ENCODE measurements at regions not wholly inside any gene's neighbourhood (a gene's known extent, or its start where the extent isn't known, plus 50 kb on each side); places are given as distances from the start of the nearest gene placed in this dataset.

DNA sequence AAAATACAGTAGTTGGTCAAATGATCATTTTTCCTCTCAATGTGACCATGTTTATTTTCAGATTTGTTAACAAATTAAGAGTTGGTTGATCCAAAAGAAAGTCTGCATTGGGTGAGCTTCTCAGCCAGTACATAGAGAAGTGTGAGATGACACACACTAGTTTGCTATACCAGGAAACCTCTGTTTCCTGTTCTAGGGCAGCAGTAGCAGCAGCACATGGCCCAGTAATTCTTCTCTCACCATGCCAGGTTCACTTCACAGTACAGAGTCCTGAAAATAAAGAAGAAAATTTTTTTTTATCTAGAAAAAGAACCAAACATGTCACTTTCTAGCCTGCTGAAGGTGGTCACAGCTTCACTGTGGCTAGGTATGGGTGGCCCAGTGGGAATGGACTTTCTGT, 250.2 kb upstream of the OR4E1 start:
- H3K9me3 Mint-ChIP-seq (ENCODE audit: unreplicated experiment): no peaks in the 10 kb centered on the region
- H3K27ac Mint-ChIP-seq (ENCODE audit: unreplicated experiment): peak overlapping the region; percentile 55
- H3K27me3 Mint-ChIP-seq (ENCODE audit: unreplicated experiment): no peaks in the 10 kb centered on the region
- H3K4me3 Mint-ChIP-seq (ENCODE audit: unreplicated experiment): no peak overlapping the region
- TF ChIP-seq, protein P1, sequence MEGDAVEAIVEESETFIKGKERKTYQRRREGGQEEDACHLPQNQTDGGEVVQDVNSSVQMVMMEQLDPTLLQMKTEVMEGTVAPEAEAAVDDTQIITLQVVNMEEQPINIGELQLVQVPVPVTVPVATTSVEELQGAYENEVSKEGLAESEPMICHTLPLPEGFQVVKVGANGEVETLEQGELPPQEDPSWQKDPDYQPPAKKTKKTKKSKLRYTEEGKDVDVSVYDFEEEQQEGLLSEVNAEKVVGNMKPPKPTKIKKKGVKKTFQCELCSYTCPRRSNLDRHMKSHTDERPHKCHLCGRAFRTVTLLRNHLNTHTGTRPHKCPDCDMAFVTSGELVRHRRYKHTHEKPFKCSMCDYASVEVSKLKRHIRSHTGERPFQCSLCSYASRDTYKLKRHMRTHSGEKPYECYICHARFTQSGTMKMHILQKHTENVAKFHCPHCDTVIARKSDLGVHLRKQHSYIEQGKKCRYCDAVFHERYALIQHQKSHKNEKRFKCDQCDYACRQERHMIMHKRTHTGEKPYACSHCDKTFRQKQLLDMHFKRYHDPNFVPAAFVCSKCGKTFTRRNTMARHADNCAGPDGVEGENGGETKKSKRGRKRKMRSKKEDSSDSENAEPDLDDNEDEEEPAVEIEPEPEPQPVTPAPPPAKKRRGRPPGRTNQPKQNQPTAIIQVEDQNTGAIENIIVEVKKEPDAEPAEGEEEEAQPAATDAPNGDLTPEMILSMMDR (IDR thresholded peaks at IDR 0.05; ENCODE audit: unreplicated experiment): no peak
- no peaks in the 10 kb centered on the region for H3K36me3 Mint-ChIP-seq (ENCODE audit: low read depth, unreplicated experiment)
- no peak for DNase-seq (ENCODE audit: low spot score)
- peaks cover 19% of the 10 kb centered on the region for H3K4me1 Mint-ChIP-seq (ENCODE audit: unreplicated experiment)

DNA sequence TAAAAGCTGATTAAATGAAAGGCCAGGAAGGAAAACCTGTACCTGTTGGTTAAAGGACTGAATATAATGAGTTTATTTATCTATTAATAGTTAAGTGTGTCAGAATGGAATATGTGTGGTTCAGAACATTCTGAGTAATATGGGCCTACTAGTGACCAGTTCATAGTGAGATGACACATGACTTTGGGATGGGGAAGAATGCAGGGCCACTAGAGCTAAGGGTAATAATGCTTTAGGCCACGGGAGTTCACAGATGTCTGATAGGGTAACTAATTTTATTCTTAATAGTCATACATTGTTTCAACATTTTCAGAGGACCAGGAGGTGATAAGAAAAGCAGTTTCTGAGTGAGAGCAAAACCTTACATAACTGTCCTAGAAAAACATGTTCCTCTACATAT, 247.8 kb upstream of the OR4E1 start:
- no peak overlapping the region for H3K4me3 Mint-ChIP-seq (ENCODE audit: unreplicated experiment)
- H3K36me3 Mint-ChIP-seq (ENCODE audit: low read depth, unreplicated experiment): no peaks in the 10 kb centered on the region
- TF ChIP-seq, protein P1 (IDR thresholded peaks at IDR 0.05; ENCODE audit: unreplicated experiment): no peak
- no peak for DNase-seq (ENCODE audit: low spot score)
- no peaks in the 10 kb centered on the region for H3K27me3 Mint-ChIP-seq (ENCODE audit: unreplicated experiment)
- H3K4me1 Mint-ChIP-seq (ENCODE audit: unreplicated experiment): peaks cover 21% of the 10 kb centered on the region
- H3K9me3 Mint-ChIP-seq (ENCODE audit: unreplicated experiment): no peaks in the 10 kb centered on the region
- no peak overlapping the region for H3K27ac Mint-ChIP-seq (ENCODE audit: unreplicated experiment)

DNA sequence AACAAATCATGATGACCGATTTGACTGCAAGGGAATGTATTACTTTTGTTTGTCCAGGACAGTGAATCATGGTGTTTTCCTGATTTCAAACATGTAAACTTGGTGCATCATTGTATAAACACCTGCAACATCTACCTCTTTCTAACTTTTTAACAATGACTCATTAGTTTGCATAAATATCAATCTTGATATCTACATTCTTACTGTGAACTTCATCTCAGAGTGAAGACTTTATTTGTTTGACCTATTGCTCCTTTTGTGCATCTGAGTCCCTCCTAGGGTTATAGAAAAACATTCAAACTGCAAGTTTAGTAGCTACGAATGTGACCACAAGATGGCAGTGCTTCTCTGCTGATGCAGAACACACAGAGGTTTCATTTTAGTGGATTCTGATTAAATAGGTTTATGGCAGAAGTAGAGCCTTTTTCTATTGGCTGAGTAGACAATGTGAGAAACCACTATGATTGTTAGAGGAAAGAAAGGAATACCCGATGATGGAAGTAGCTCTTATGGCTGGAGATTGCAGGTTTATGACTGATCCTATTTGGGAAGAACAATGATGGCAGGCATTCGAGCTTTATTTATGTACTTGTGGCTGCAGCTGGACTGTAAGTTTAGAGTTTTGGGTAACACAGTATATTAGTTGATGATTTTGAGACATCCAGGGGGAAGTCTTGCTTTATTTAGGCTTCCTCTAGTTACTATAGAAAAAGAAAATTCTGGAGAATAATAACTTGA, 244.2 kb upstream of the OR4E1 start:
- no peaks in the 10 kb centered on the region for H3K9me3 Mint-ChIP-seq (ENCODE audit: unreplicated experiment)
- peak; percentile 53 for DNase-seq (ENCODE audit: low spot score)
- peaks cover 2% of the 10 kb centered on the region for H3K27me3 Mint-ChIP-seq (ENCODE audit: unreplicated experiment)
- no peaks in the 10 kb centered on the region for H3K36me3 Mint-ChIP-seq (ENCODE audit: low read depth, unreplicated experiment)
- no peak overlapping the region for H3K27ac Mint-ChIP-seq (ENCODE audit: unreplicated experiment)
- H3K4me3 Mint-ChIP-seq (ENCODE audit: unreplicated experiment): no peak overlapping the region
- peaks cover 7% of the 10 kb centered on the region for H3K4me1 Mint-ChIP-seq (ENCODE audit: unreplicated experiment)
- TF ChIP-seq, protein P1 (IDR thresholded peaks at IDR 0.05; ENCODE audit: unreplicated experiment): peak; percentile 74

DNA sequence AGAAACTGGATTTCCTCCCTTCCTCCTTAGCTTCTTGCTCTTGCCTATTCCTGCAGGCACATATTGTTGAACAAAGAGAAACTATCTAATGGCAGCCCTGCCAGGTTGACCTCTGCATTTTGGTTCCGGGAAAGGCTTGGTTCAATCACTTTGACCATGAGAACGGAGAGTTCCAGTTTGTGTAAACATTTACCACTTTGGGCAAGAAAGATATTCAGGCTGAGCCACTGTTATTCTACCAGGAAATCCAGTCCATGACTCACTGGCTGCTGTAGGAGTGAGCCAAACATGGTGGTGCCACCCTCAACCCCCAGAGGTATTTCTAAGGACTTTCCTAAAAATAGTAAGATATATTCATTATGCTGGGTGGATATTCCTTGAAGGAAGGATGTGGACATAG, 242.2 kb upstream of the OR4E1 start:
- peaks cover 2% of the 10 kb centered on the region for H3K27me3 Mint-ChIP-seq (ENCODE audit: unreplicated experiment)
- H3K9me3 Mint-ChIP-seq (ENCODE audit: unreplicated experiment): no peaks in the 10 kb centered on the region
- no peak overlapping the region for H3K4me3 Mint-ChIP-seq (ENCODE audit: unreplicated experiment)
- TF ChIP-seq, protein P1 (IDR thresholded peaks at IDR 0.05; ENCODE audit: unreplicated experiment): no peak
- H3K4me1 Mint-ChIP-seq (ENCODE audit: unreplicated experiment): peaks cover 16% of the 10 kb centered on the region
- H3K27ac Mint-ChIP-seq (ENCODE audit: unreplicated experiment): no peak overlapping the region
- no peak for DNase-seq (ENCODE audit: low spot score)
- H3K36me3 Mint-ChIP-seq (ENCODE audit: low read depth, unreplicated experiment): no peaks in the 10 kb centered on the region

DNA sequence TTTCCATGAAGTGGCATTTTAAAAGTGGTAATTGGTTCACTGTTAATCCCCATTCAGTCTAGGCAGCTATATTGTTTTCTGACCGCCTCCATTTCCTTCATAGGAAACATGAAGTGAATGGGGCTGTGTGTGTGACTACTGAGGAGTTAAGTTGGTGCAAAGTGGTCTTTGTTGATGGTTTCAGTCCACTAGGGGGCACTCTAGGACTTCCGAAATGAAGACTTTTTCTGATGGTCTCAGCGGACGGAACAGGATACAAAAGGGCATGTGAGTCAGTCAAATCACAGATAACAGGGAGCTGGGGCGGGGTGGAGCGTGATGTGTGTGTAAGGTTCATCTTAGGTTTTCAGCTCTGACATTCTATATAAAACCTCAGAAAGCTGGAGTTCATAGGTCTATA, 240.1 kb upstream of the OR4E1 start:
- Mint-ChIP-seq H3K4me1 (ENCODE audit: unreplicated experiment) (peaks cover 16% of the 10 kb centered on the region), H3K36me3 (ENCODE audit: low read depth, unreplicated experiment) (no peaks in the 10 kb centered on the region), H3K9me3 (ENCODE audit: unreplicated experiment) (no peaks in the 10 kb centered on the region), H3K27me3 (ENCODE audit: unreplicated experiment) (peaks cover 2% of the 10 kb centered on the region), H3K4me3 (ENCODE audit: unreplicated experiment) (no peak overlapping the region), H3K27ac (ENCODE audit: unreplicated experiment) (peak overlapping the region; percentile 11)
- peak; percentile 75 for DNase-seq (ENCODE audit: low spot score)
- TF ChIP-seq, protein P1 (IDR thresholded peaks at IDR 0.05; ENCODE audit: unreplicated experiment): peak; percentile 92
